ENCODE measurements at regions not wholly inside any gene's neighbourhood (a gene's known extent, or its start where the extent isn't known, plus 50 kb on each side); places are given as distances from the start of the nearest gene placed in this dataset.

DNA sequence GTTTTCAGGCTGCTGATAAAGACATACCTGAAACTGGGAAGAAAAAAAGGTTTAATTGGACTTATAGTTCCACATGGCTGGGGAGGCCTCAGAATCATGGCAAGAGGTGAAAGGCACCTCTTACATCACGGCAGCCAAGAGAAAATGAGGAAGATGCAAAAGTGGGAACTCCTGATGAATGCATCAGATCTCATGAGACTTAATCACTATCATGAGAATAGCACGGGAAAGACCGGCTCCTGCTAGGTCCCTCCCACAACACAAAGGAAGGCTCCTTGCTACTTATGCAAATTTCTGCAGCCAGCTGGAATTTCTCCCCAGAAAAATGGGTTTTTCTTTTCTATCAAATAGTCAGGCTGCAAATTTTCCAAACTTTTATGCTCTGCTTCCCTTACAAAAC is 174.1 kb upstream of the RMST start:
- peaks cover 0 to 1% (median 0%) of the 10 kb centered on the region in 5 experiments for H3K27me3 ChIP-seq (replicated peaks in 2 of 5; ENCODE audit: control insufficient read depth in 4 of 5, insufficient read depth in 5 of 5, low read length in 4 of 5)
- H3K4me1 ChIP-seq (ENCODE audit: control extremely low read depth in 1 of 4, control insufficient read depth in 4 of 4, insufficient read depth in 4 of 4, low read length in 3 of 4) = no peaks in the 10 kb centered on the region
- no peak overlapping the region for H3K4me3 ChIP-seq (ENCODE audit: control insufficient read depth in 1 of 7, extremely low read depth in 1 of 7, insufficient read depth in 4 of 7, low read depth in 2 of 7, low read length in 6 of 7)
- ChIA-PET POLR2A (no interaction called here), CTCF (no interaction called here)
- H3K36me3 ChIP-seq (ENCODE audit: control insufficient read depth in 4 of 4, insufficient read depth in 4 of 4, low read length in 3 of 4) = no peaks in the 10 kb centered on the region
- DNase-seq = no peak
- no peak overlapping the region for H3K27ac ChIP-seq (ENCODE audit: insufficient read depth in 1 of 2, low read depth in 1 of 2, low read length in 2 of 2, poor library complexity in 1 of 2, severe bottlenecking in 2 of 2)
- peaks cover 0 to 1% (median 0%) of the 10 kb centered on the region in 5 experiments for H3K9me3 ChIP-seq (ENCODE audit: control extremely low read depth in 1 of 5, control insufficient read depth in 4 of 5, insufficient read depth in 2 of 5, low read depth in 1 of 5, low read length in 4 of 5)
- 77% methylated on average over 3 of the region's 3 CpGs for WGBS (ENCODE audit: insufficient coverage)

DNA sequence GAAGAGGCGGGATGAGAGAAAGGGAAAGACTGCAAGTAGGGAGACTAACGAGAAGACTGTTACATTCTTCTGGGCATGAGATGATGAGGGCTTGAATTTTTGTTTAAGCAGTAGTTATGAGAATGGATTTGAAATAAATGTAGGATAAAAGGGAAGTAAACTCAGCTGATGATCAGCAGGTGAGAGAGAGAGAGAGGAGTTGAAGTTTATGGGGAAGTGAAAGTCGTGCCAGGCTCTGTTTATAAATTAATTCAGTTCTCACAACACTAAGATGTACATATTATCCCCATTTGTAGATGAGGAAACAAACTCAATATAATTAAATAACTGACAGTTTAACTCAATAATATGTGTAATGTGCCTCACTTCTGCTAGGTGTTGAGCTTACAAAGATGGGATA is 170.0 kb upstream of the RMST start:
- Histone ChIP-seq H3K4me3 (ENCODE audit: control insufficient read depth in 1 of 7, extremely low read depth in 1 of 7, insufficient read depth in 4 of 7, low read depth in 2 of 7, low read length in 6 of 7) (no peak overlapping the region), H3K4me1 (ENCODE audit: control extremely low read depth in 1 of 4, control insufficient read depth in 4 of 4, insufficient read depth in 4 of 4, low read length in 3 of 4) (no peaks in the 10 kb centered on the region), H3K27me3 (replicated peaks in 2 of 5; ENCODE audit: control insufficient read depth in 4 of 5, insufficient read depth in 5 of 5, low read length in 4 of 5) (peaks cover 0 to 1% (median 0%) of the 10 kb centered on the region in 5 experiments), H3K9me3 (ENCODE audit: control extremely low read depth in 1 of 5, control insufficient read depth in 4 of 5, insufficient read depth in 2 of 5, low read depth in 1 of 5, low read length in 4 of 5) (peaks cover 0 to 9% (median 8%) of the 10 kb centered on the region in 5 experiments), H3K36me3 (ENCODE audit: control insufficient read depth in 4 of 4, insufficient read depth in 4 of 4, low read length in 3 of 4) (no peaks in the 10 kb centered on the region), H3K27ac (ENCODE audit: insufficient read depth in 1 of 2, low read depth in 1 of 2, low read length in 2 of 2, poor library complexity in 1 of 2, severe bottlenecking in 2 of 2) (no peak overlapping the region)
- WGBS (ENCODE audit: insufficient coverage) = 89% methylated on average over 2 of the region's 3 CpGs
- DNase-seq = peak in 1 of 3 donors; percentile 6
- POLR2A ChIA-PET = no interaction called here
- CTCF ChIA-PET = no interaction called here

DNA sequence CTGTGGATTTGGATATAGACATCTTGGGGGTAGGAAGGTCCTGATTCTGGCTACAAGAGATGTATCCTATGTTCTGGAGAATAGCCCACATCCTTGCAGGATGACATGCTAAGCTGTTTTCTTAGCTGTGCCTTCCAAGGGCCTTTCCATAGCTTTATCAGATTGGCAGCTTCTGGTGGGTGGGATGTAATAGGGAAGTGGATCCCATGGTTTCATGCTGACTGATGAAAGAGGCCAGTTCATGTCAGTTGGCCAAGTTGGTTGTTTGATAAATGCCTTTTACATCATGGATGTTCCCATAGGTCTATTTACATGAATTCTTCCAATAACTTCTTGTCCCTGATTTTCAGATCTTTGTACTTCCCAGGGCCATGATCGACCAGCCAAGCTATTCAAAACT is 169.1 kb upstream of the RMST start:
- Histone ChIP-seq H3K36me3 (ENCODE audit: control insufficient read depth in 4 of 4, insufficient read depth in 4 of 4, low read length in 3 of 4) (no peaks in the 10 kb centered on the region), H3K4me3 (ENCODE audit: control insufficient read depth in 1 of 7, extremely low read depth in 1 of 7, insufficient read depth in 4 of 7, low read depth in 2 of 7, low read length in 6 of 7) (no peak overlapping the region), H3K4me1 (ENCODE audit: control extremely low read depth in 1 of 4, control insufficient read depth in 4 of 4, insufficient read depth in 4 of 4, low read length in 3 of 4) (no peaks in the 10 kb centered on the region), H3K27me3 (replicated peaks in 2 of 5; ENCODE audit: control insufficient read depth in 4 of 5, insufficient read depth in 5 of 5, low read length in 4 of 5) (peaks cover 0 to 1% (median 0%) of the 10 kb centered on the region in 5 experiments), H3K9me3 (ENCODE audit: control extremely low read depth in 1 of 5, control insufficient read depth in 4 of 5, insufficient read depth in 2 of 5, low read depth in 1 of 5, low read length in 4 of 5) (peaks cover 0 to 9% (median 8%) of the 10 kb centered on the region in 5 experiments), H3K27ac (ENCODE audit: insufficient read depth in 1 of 2, low read depth in 1 of 2, low read length in 2 of 2, poor library complexity in 1 of 2, severe bottlenecking in 2 of 2) (no peak overlapping the region)
- ChIA-PET CTCF (no interaction called here), POLR2A (no interaction called here)
- DNase-seq = no peak
- 100% methylated on average over 1 of the region's 1 CpG for WGBS (ENCODE audit: insufficient coverage)

DNA sequence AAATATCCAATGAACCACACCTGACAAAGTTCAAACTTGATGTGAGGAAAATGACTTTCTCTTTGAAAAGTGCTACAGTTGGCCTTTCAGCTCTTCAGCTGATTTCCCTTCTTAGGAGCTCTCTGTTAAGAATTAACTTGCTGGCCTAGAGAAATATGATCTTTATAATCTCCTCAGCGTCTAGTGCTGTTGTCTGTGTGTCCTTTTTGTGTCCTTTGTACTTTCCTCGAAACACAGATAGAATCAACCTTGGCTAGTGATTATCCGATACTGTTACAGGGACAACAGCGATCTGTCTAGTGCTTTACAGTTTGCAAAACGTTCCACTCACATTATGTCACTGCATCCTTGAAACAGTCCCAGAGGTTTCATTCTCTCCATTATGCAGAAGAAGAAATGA is 162.8 kb upstream of the RMST start:
- ChIA-PET POLR2A (no interaction called here), CTCF (no interaction called here)
- H3K4me1 ChIP-seq (ENCODE audit: control extremely low read depth in 1 of 4, control insufficient read depth in 4 of 4, insufficient read depth in 4 of 4, low read length in 3 of 4) = no peaks in the 10 kb centered on the region
- H3K36me3 ChIP-seq (ENCODE audit: control insufficient read depth in 4 of 4, insufficient read depth in 4 of 4, low read length in 3 of 4) = no peaks in the 10 kb centered on the region
- H3K27ac ChIP-seq (ENCODE audit: insufficient read depth in 1 of 2, low read depth in 1 of 2, low read length in 2 of 2, poor library complexity in 1 of 2, severe bottlenecking in 2 of 2) = no peak overlapping the region
- H3K27me3 ChIP-seq (replicated peaks in 2 of 5; ENCODE audit: control insufficient read depth in 4 of 5, insufficient read depth in 5 of 5, low read length in 4 of 5) = peaks cover 0 to 2% (median 0%) of the 10 kb centered on the region in 5 experiments
- no peak for DNase-seq
- H3K9me3 ChIP-seq (ENCODE audit: control extremely low read depth in 1 of 5, control insufficient read depth in 4 of 5, insufficient read depth in 2 of 5, low read depth in 1 of 5, low read length in 4 of 5) = peaks cover 0 to 9% (median 7%) of the 10 kb centered on the region in 5 experiments
- no peak overlapping the region for H3K4me3 ChIP-seq (ENCODE audit: control insufficient read depth in 1 of 7, extremely low read depth in 1 of 7, insufficient read depth in 4 of 7, low read depth in 2 of 7, low read length in 6 of 7)
- 97% methylated on average over 4 of the region's 5 CpGs for WGBS (ENCODE audit: insufficient coverage)

DNA sequence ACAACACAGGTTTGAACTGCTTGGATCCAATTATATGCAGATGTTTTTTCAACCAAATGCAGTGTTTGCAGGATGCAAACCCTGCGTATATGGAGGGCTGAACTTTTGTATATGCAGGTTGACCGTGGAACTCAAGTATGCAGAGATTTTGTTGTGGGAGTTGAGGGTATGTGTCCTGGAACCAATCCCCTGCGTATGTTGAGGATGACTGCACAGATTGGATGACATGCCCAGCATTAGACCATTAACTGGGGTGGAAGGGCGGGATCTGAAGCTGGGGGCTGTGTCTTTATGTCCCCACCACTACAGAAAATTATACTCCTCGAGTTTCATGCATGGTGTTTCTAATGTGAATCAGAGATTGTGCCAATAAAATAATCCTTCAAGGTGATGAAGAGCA is 162.2 kb upstream of the RMST start:
- H3K4me3 ChIP-seq (ENCODE audit: control insufficient read depth in 1 of 7, extremely low read depth in 1 of 7, insufficient read depth in 4 of 7, low read depth in 2 of 7, low read length in 6 of 7) = no peak overlapping the region
- ChIA-PET POLR2A (no interaction called here), CTCF (no interaction called here)
- H3K27me3 ChIP-seq (replicated peaks in 2 of 5; ENCODE audit: control insufficient read depth in 4 of 5, insufficient read depth in 5 of 5, low read length in 4 of 5) = peaks cover 0 to 2% (median 0%) of the 10 kb centered on the region in 5 experiments
- H3K27ac ChIP-seq (ENCODE audit: insufficient read depth in 1 of 2, low read depth in 1 of 2, low read length in 2 of 2, poor library complexity in 1 of 2, severe bottlenecking in 2 of 2) = no peak overlapping the region
- H3K4me1 ChIP-seq (ENCODE audit: control extremely low read depth in 1 of 4, control insufficient read depth in 4 of 4, insufficient read depth in 4 of 4, low read length in 3 of 4) = no peaks in the 10 kb centered on the region
- 98% methylated on average over 4 of the region's 5 CpGs for WGBS (ENCODE audit: insufficient coverage)
- H3K36me3 ChIP-seq (ENCODE audit: control insufficient read depth in 4 of 4, insufficient read depth in 4 of 4, low read length in 3 of 4) = no peaks in the 10 kb centered on the region
- peaks cover 0 to 4% (median 2%) of the 10 kb centered on the region in 5 experiments for H3K9me3 ChIP-seq (ENCODE audit: control extremely low read depth in 1 of 5, control insufficient read depth in 4 of 5, insufficient read depth in 2 of 5, low read depth in 1 of 5, low read length in 4 of 5)
- DNase-seq = no peak

DNA sequence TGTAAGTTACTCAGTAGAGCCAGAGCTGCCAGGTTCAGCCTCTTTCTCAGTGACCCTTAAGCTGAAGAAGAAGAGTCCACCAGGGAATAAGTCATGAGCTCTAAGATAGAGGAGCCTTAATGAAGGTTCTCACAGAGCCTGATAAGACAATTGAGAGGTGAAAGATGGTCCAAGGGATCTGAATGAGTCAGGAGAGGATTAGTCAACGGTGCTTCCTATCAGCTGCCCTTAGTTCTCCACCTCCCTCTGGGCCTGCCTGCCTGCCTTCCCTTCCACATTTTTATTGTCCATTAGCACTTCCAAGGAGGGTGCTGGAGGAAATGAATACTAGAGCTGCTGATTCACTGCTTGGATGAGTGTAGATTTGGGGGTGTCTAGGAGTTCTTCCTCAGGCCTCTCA is 161.7 kb upstream of the RMST start:
- POLR2A ChIA-PET = interaction anchor here (0.6 kb wide), 1 partner anchor 640 kb away, joined by 3 read pairs; no protein-coding TSS in a partner anchor
- Histone ChIP-seq H3K27me3 (replicated peaks in 2 of 5; ENCODE audit: control insufficient read depth in 4 of 5, insufficient read depth in 5 of 5, low read length in 4 of 5) (peaks cover 0 to 2% (median 0%) of the 10 kb centered on the region in 5 experiments), H3K4me3 (ENCODE audit: control insufficient read depth in 1 of 7, extremely low read depth in 1 of 7, insufficient read depth in 4 of 7, low read depth in 2 of 7, low read length in 6 of 7) (no peak overlapping the region), H3K4me1 (ENCODE audit: control extremely low read depth in 1 of 4, control insufficient read depth in 4 of 4, insufficient read depth in 4 of 4, low read length in 3 of 4) (no peaks in the 10 kb centered on the region), H3K36me3 (ENCODE audit: control insufficient read depth in 4 of 4, insufficient read depth in 4 of 4, low read length in 3 of 4) (no peaks in the 10 kb centered on the region), H3K27ac (ENCODE audit: insufficient read depth in 1 of 2, low read depth in 1 of 2, low read length in 2 of 2, poor library complexity in 1 of 2, severe bottlenecking in 2 of 2) (no peak overlapping the region), H3K9me3 (ENCODE audit: control extremely low read depth in 1 of 5, control insufficient read depth in 4 of 5, insufficient read depth in 2 of 5, low read depth in 1 of 5, low read length in 4 of 5) (no peaks in the 10 kb centered on the region)
- CTCF ChIA-PET = no interaction called here
- DNase-seq = no peak
- WGBS (ENCODE audit: insufficient coverage) = no CpG with 5 or more reads among the region's 1 CpG

DNA sequence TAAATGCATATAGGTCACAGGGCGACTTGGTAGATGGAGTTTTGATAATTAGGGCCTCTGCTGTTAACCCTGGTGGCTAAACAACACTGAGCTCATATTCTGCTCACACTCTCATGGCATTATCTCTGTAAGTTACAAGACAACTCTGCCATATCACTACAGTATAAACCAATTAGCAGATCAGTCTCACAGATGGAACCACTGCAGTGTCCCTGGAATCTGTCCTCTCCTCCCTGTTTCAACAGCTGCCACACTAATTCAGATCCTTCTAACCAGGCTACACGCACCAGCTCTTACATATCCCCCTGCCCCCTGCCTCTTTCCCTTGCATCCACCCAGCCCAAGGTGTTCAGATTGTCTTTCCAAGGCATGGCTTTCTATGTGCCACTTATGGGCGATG is 161.0 kb upstream of the RMST start:
- Histone ChIP-seq H3K4me1 (ENCODE audit: control extremely low read depth in 1 of 4, control insufficient read depth in 4 of 4, insufficient read depth in 4 of 4, low read length in 3 of 4) (no peaks in the 10 kb centered on the region), H3K27me3 (replicated peaks in 2 of 5; ENCODE audit: control insufficient read depth in 4 of 5, insufficient read depth in 5 of 5, low read length in 4 of 5) (peaks cover 0 to 2% (median 0%) of the 10 kb centered on the region in 5 experiments), H3K36me3 (ENCODE audit: control insufficient read depth in 4 of 4, insufficient read depth in 4 of 4, low read length in 3 of 4) (no peaks in the 10 kb centered on the region), H3K27ac (ENCODE audit: insufficient read depth in 1 of 2, low read depth in 1 of 2, low read length in 2 of 2, poor library complexity in 1 of 2, severe bottlenecking in 2 of 2) (no peak overlapping the region), H3K9me3 (ENCODE audit: control extremely low read depth in 1 of 5, control insufficient read depth in 4 of 5, insufficient read depth in 2 of 5, low read depth in 1 of 5, low read length in 4 of 5) (no peaks in the 10 kb centered on the region), H3K4me3 (ENCODE audit: control insufficient read depth in 1 of 7, extremely low read depth in 1 of 7, insufficient read depth in 4 of 7, low read depth in 2 of 7, low read length in 6 of 7) (no peak overlapping the region)
- DNase-seq = no peak
- ChIA-PET CTCF (no interaction called here), POLR2A (interaction anchor here (0.6 kb wide), 1 partner anchor 641 kb away, joined by 3 read pairs; no protein-coding TSS in a partner anchor)
- 96% methylated on average over 2 of the region's 3 CpGs for WGBS (ENCODE audit: insufficient coverage)
